Liver (tissue), 8 donors: ENCODE measurements at regions not wholly inside any gene's neighbourhood (a gene's known extent, or its start where the extent isn't known, plus 50 kb on each side); places are given as distances from the start of the nearest gene placed in this dataset.

Experiments used
- DNase-seq: peaks from one replicate; pipeline ENCODE4 v3.0.0-alpha.2; 2017; ENCODE audit warnings: low spot score
- H3K27ac ChIP-seq, 2 donors: one replicate each; pipeline ENCODE4 v1.7.0; 2013; ENCODE audit warnings: inconsistent platforms in 2 of 2, low read length in 2 of 2, control low read depth in 1 of 2, low read depth in 1 of 2, mild to moderate bottlenecking in 1 of 2
- H3K27me3 ChIP-seq, 4 donors: one replicate each; pipeline versions ENCODE4 v1.6.1 to v1.7.0; 2013; ENCODE audit warnings: low read length in 3 of 4, inconsistent platforms in 1 of 4, mild to moderate bottlenecking in 1 of 4, moderate library complexity in 1 of 4; ENCODE audit not compliant: control insufficient read depth in 4 of 4, insufficient read depth in 4 of 4
- H3K36me3 ChIP-seq, 4 donors: one replicate each; pipeline versions ENCODE4 v1.6.1 to v1.7.0; 2013; ENCODE audit warnings: low read length in 3 of 4, mild to moderate bottlenecking in 3 of 4, low read depth in 1 of 4, moderate library complexity in 1 of 4; ENCODE audit not compliant: control insufficient read depth in 4 of 4, insufficient read depth in 3 of 4
- H3K4me1 ChIP-seq, 4 donors: one replicate each; pipeline versions ENCODE4 v1.6.1 to v1.7.0; 2013; ENCODE audit warnings: low read length in 3 of 4, mild to moderate bottlenecking in 3 of 4, moderate library complexity in 1 of 4; ENCODE audit not compliant: control insufficient read depth in 4 of 4, insufficient read depth in 4 of 4
- H3K4me3 ChIP-seq, 3 donors: one replicate each; pipeline versions ENCODE4 v1.6.1 to v1.7.0; 2013; ENCODE audit warnings: low read length in 3 of 3, control low read depth in 1 of 3, low read depth in 1 of 3, mild to moderate bottlenecking in 1 of 3
- H3K9ac ChIP-seq, 2 donors: one replicate each; pipeline ENCODE4 v1.7.0; 2013; ENCODE audit warnings: low read length in 2 of 2, mild to moderate bottlenecking in 2 of 2, moderate library complexity in 2 of 2, control low read depth in 1 of 2, low read depth in 1 of 2
- H3K9me3 ChIP-seq, 4 donors: one replicate each; pipeline versions ENCODE4 v1.6.1 to v1.7.0; 2013; ENCODE audit warnings: low read length in 3 of 4; ENCODE audit not compliant: control insufficient read depth in 4 of 4
- ATF3 ChIP-seq: IDR thresholded peaks from 2 replicates; pipeline ENCODE4 v1.6.1; 2016; ENCODE audit warnings: antibody characterized with exemption
- CTCF ChIP-seq: fragments of 150-350 bp; IDR thresholded peaks from 2 replicates; pipeline ENCODE4 v1.5.1; 2017; ENCODE audit warnings: improper control_type of control experiment, low read depth, low read length; ENCODE audit not compliant: missing input control
- EGR1 ChIP-seq, 2 donors: IDR thresholded peaks; 2 replicates each; pipeline ENCODE4 v1.6.1; 2016 to 2018; ENCODE audit warnings: antibody characterized with exemption in 2 of 2, low read depth in 2 of 2
- FOXA1 ChIP-seq: IDR thresholded peaks from 2 replicates; pipeline ENCODE4 v1.6.1; 2016; ENCODE audit warnings: antibody characterized with exemption
- GABPA ChIP-seq, 2 donors: IDR thresholded peaks in 1 of 2; conservative IDR thresholded peaks in 1 of 2; 2 replicates each; pipeline ENCODE4 v1.6.1; 2016; ENCODE audit warnings: antibody characterized with exemption in 2 of 2, mild to moderate bottlenecking in 1 of 2, moderate library complexity in 1 of 2
- HNF4A ChIP-seq, 2 donors: conservative IDR thresholded peaks; 2 replicates each; pipeline ENCODE4 v1.6.1; 2016; ENCODE audit warnings: antibody characterized with exemption in 2 of 2, mild to moderate bottlenecking in 2 of 2
- HNF4G ChIP-seq: IDR thresholded peaks from 2 replicates; pipeline ENCODE4 v1.6.1; 2016; ENCODE audit warnings: antibody characterized with exemption
- JUND ChIP-seq, 2 donors: IDR thresholded peaks; 2 replicates each; pipeline ENCODE4 v1.6.1; 2016; ENCODE audit warnings: antibody characterized with exemption in 2 of 2
- MAX ChIP-seq: IDR thresholded peaks from 2 replicates; pipeline ENCODE4 v1.6.1; 2016; ENCODE audit warnings: antibody characterized with exemption
- NR2F2 ChIP-seq: IDR thresholded peaks from 2 replicates; pipeline ENCODE4 v1.6.1; 2016; ENCODE audit warnings: antibody characterized with exemption
- RAD21 ChIP-seq, 2 donors: IDR thresholded peaks; 2 replicates each; pipeline ENCODE4 v1.6.1; 2016; ENCODE audit warnings: antibody characterized with exemption in 2 of 2, mild to moderate bottlenecking in 2 of 2
- REST ChIP-seq: IDR thresholded peaks from 2 replicates; pipeline ENCODE4 v1.6.1; 2016; ENCODE audit warnings: antibody characterized with exemption, mild to moderate bottlenecking
- RXRA ChIP-seq, 2 donors: IDR thresholded peaks; 2 replicates each; pipeline ENCODE4 v1.6.1; 2017 to 2018; ENCODE audit warnings: antibody characterized with exemption in 2 of 2, mild to moderate bottlenecking in 1 of 2
- SP1 ChIP-seq: IDR thresholded peaks from 2 replicates; pipeline ENCODE4 v1.6.1; 2018; ENCODE audit warnings: antibody characterized with exemption, mild to moderate bottlenecking
- TAF1 ChIP-seq: conservative IDR thresholded peaks from 2 replicates; pipeline ENCODE4 v1.6.1; 2016; ENCODE audit warnings: antibody characterized with exemption, mild to moderate bottlenecking
- YY1 ChIP-seq: IDR thresholded peaks from 2 replicates; pipeline ENCODE4 v1.6.1; 2016; ENCODE audit warnings: antibody characterized with exemption, mild to moderate bottlenecking
- ZBTB33 ChIP-seq: IDR thresholded peaks from 2 replicates; pipeline ENCODE4 v1.6.1; 2016; ENCODE audit warnings: antibody characterized with exemption
- WGBS: extraction: QIAGEN DNeasy Blood & Tissue Kit; methylation state at CpG from one replicate; pipeline ENCODE4 v1.1.7; 2013; 5-methylcytosine and 5-hydroxymethylcytosine counted together
- donor health status: healthy.
- donor health status: healthy.
- donor health status: healthy.
- donor health status: healthy.
- donor health status: healthy.

GRCh38 chr6:164151161-164152120 is 736.9 kb downstream of the QKI start:
- peaks cover 0 to 11% (median 0%) of the 10 kb centered on the region in 4 donors for H3K27me3 ChIP-seq
- no peak overlapping the region for H3K27ac ChIP-seq
- H3K9ac ChIP-seq, result no peak overlapping the region
- TF ChIP-seq GABPA (IDR thresholded peaks at IDR 0.05 in 1 of 2, conservative IDR thresholded peaks at IDR 0.05 in 1 of 2) (no peak), HNF4G (no peak), SP1 (no peak), RXRA (IDR thresholded peaks at IDR 0.05) (no peak), FOXA1 (no peak), REST (no peak), EGR1 (IDR thresholded peaks at IDR 0.05; ENCODE audit: low read depth in 2 of 2) (no peak), TAF1 (no peak), HNF4A (conservative IDR thresholded peaks at IDR 0.05) (no peak), NR2F2 (no peak), ATF3 (no peak), ZBTB33 (no peak), CTCF (no peak), YY1 (no peak), MAX (no peak), RAD21 (IDR thresholded peaks at IDR 0.05) (no peak), JUND (IDR thresholded peaks at IDR 0.05) (no peak)
- H3K4me1 ChIP-seq, result no peaks in the 10 kb centered on the region
- DNase-seq, result no peak
- H3K9me3 ChIP-seq, result no peaks in the 10 kb centered on the region
- 70% methylated on average over 19 of the region's 19 CpGs for WGBS
- H3K36me3 ChIP-seq, result no peaks in the 10 kb centered on the region
- no peak overlapping the region for H3K4me3 ChIP-seq
